Activated gamma-delta T cell (primary cell): ENCODE measurements at regions not wholly inside any gene's neighbourhood (a gene's known extent, or its start where the extent isn't known, plus 50 kb on each side); places are given as distances from the start of the nearest gene placed in this dataset.

Experiments used
- DNase-seq: peaks from one replicate; lab custom pipeline; 2025; lab: John Stamatoyannopoulos, UW

DNA sequence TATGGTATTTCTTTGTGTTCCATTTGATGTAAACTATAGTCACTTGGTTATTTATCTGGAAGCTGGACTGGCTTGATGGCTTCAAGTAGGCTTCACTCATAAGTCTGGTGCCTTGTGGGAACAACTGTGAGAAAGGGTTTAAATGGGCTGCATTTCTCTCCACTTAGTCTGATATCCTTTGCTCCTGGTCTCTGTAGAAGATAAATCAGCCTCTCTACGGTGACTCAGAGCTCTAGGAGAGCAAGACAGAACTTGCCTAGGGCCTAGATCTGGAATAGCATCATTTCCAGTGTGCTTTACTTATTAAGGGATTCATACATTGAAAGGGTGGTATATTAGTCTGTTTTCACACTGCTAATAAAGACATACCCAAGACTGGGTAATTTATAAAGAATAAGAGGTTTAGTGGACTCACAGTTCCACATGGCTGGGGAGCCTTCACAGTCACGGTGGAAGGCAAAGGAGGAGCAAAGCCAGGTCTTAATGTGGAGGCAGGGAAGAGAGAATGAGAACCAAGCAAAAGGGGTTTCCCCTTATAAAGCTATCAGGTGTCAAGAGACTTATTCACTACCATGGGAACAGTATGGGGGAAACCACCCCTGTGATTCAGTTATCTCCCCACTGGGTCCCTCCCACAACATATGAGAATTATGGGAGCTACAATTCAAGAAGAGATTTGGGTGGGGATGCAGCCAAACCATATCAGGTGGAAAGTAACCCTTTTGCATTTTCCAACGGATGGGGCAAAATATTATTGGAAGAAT is 1746.4 kb upstream of the PCDH7 start:
- no peak for DNase-seq

DNA sequence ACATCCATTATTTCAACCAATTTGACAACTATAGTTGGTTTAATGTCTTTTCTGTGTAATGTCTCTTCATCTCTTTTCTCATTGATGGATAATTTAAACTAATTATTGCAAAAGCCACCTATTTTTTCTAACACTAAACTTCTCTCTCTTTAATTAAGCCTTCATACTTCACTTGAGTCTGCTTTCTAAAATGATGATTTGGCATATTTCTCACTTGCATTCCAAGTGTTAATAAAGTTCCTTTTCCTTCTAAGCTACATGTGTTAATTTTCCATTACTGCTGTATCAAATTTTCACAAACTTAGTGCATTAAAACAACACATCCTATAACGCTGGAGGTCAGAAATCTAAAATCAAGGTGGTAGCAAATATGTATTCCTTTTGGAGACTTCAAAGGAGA is 1743.8 kb upstream of the PCDH7 start:
- DNase-seq: no peak

- no peak for DNase-seq
Measured at GRCh38 chr4:29002151-29002550, 1718.0 kb upstream of the PCDH7 start.

DNA sequence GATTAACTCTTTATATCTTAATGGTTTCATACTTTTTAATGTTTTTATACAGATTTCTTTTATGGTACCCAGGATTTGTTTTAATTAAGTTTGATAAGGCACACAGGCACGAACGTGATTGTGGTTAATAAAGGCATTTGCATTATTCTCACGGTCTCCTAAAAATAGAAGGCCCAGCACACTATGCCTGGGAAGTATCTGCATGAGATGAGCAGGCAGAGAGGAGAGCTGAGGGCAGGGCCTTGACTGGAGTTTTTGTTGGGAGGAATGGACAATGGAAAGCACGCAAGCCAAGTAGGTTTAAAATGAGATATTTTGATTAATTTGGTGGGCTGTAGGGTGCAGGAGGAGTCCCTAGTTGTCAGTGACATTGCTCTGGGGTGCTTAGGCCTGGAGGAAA is 1714.3 kb upstream of the PCDH7 start:
- DNase-seq: no peak

GRCh38 chr4:29009908-29010307 is 1710.3 kb upstream of the PCDH7 start:
- no peak for DNase-seq

DNA sequence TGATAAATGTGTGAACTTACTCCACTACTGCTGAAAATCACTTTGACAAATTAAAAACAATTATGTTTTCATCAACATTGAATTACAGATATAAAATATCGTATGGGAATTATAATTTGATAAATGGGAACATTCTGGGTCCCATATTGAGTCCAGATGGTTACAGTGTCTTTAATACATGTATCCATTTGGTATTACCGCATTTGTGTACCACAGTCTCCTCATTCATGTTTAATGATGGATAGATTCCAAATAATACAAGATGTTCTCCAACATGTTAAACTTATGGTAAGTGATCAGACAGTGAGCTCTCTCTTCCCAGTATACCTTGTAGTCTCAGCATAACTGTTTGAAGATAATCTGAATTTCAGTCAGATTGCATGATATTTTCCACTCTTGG is 1706.8 kb upstream of the PCDH7 start:
- no peak for DNase-seq

GRCh38 chr4:29014555-29014954 is 1705.6 kb upstream of the PCDH7 start:
- no peak for DNase-seq

GRCh38 chr4:29033703-29034102 is 1686.5 kb upstream of the PCDH7 start:
- DNase-seq: no peak

DNA sequence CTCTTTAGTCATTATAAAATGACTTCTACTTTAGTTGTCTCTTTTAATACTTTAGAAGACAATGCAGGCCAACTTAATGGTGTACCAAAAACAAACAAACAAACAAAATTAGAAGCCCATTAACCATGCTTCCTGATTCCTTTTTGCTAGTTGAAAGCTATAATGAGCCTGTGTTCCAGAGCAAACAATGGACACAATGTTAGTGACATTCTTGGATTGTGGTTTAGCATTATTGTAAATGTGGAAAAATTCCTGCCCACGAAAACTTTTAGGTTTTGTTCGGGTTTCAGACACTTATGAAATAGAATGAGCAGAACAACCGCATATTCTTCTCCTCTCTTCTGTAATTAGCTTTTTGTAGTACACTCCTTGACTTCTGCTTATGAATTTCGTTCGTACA is 1682.7 kb upstream of the PCDH7 start:
- no peak for DNase-seq

DNA sequence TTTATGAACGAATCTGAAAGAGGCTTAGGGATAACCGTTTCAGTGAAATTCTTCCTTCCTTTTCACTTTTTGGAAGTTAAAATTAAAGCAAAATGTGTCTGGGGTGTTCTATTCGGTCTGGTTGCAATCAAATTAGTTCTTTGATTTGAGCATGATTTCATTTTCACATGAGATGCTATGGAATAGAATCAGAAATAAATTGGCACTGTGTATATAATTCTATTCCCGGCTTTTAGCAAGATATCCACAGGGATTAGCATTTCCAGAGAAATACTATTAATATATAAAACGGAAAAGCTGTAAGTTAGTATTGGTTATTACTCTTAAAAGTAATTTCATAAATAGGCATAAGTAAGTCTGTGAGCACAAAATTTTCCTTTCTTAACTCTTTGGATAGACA is 1676.8 kb upstream of the PCDH7 start:
- no peak for DNase-seq

DNA sequence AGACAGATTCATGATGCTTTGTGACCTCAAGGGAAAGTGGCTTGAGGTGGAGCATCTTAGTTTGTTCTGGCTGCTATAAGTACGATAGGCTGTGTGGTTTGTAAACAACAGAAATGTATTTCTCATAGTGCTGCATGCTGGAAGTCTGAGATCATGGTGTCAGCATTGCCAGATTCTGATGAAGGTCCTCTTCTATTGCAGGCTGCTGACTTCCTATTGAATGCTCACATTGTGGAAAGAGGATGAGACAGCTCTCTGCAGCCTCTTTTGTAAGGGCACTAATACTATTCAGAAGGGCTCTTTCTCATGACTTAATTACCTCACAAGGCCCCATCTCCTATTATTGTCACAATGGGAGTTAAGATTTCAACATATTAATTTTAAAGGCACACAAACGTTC is 1674.0 kb upstream of the PCDH7 start:
- no peak for DNase-seq

GRCh38 chr4:29046781-29047180 is 1673.4 kb upstream of the PCDH7 start:
- DNase-seq: no peak

- peak; percentile 6 for DNase-seq
Measured at GRCh38 chr4:29047341-29048041, 1672.7 kb upstream of the PCDH7 start.

GRCh38 chr4:29051381-29051965 is 1668.7 kb upstream of the PCDH7 start:
- no peak for DNase-seq

DNA sequence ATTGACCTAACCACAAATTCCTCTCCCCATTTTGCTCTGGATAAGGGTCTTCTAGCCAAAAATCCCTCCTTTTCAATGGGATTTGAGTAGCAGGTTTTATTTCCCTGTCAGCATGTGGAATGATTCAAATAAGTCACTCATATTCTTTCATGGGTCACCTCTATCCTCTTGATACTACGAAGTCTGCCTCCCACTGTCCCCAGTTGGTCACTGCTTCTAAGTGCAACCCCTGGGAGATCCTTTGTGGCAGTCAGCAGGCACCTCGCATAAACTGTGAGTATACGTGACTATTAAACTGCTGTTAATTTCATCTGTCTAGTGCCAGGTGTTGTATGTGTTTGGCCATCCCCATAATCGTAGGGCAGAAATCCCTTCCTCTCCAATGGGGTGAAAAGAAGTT is 1667.9 kb upstream of the PCDH7 start:
- no peak for DNase-seq

DNA sequence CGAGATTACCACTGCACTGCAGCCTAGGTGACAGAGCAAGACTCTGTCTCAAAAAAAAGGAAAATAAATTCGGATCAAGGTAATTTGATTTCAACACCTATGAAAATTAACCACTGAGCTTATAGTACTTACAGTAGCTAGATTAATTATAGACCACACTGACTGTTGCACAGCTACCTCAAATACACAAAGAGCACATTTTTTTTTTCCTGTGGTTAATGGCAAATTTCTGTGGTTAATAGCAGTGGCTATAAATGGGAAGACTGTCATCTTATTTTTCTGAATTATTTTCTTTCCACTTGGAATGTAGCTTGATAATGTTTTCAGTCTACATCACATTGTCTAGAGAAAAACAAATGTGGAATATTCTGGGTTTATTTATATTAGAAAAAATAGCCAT is 1661.6 kb upstream of the PCDH7 start:
- DNase-seq: no peak

DNA sequence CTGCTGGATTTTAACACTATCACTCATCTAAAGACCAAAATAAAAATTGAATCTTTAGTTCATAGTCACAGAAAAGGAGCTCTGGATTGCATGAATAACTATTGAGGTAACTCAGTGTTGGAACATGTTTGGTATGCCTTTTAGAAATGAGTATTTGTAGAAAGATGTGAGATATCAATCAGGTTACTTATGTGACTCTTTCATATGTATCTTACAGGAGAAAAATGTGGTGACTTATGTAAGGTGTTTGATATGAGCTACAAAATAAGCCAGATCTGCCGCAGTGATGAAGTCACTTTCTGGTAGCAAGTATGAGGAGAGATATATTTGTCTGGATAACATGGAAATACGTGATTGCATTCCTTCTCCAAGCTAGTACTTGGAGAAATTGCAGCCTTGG is 1653.3 kb upstream of the PCDH7 start:
- no peak for DNase-seq

DNA sequence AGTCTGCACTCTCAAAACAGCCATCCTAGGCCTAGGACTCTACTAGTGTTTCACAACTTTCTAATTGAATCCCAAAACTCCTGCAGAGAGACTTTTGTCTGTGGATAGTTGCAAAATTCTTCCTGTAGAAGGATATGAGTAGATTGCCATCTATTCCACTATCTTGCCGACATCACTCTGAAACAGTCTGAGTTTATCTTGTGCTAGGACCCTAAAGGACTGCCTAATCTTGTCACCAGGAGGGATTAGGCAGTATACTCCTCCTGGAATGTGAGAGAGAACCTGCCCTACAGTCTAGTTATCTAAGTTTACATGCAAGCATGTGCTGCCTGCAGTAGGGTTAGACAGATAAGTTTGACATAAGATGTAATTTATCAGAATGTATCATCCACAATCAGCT is 1646.6 kb upstream of the PCDH7 start:
- DNase-seq: no peak

DNA sequence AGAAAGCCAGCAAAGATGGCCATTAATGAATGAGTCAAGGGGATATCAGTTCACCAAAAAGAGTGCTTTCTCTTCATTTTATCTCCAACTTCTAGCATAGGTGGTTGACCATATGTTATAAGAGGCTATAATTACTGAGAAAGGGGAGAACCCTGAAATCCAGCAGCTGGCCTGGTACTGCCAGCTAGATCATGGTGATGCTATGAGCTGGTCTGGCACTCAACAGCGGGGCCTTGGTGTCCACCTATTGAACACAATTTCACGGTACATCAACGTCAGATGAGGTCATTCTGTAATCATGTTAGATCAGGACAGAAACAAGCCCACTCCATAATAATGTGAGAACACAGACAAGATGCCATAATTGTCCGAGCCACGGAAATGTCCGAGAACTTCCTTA is 1644.8 kb upstream of the PCDH7 start:
- DNase-seq: no peak

- DNase-seq: no peak
Measured at GRCh38 chr4:29079260-29079659, 1640.9 kb upstream of the PCDH7 start.

DNA sequence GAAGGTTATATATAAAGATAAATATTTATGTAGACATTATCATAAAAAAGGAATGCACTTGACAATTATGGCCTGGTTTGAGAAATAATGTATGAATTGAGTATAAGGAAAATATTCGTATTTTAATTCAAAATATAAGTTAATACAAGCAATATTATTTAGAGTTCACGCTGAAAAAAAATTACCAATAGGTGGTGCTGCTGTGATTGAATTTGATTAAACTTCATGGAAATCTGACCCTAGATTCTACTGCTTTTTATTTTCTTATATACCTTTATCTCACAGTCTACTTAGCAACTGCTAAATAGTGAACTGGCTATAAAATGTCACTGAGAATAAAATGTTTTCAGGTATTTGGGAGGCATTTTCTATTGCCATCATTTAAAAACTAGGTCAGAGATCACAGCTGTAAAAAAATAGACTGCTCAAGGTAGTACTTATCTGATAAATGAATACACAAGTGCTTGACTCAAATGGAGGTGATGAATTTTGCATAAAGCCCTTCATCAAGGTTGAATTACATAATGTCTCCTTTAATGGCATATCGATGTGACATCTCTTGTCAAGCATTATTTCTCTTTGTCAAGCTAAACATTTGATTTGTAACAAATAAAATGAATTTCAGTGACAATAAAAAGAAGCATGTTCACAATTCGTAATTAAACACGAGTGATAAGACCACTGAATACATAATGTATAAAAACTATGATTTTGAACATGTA is 1638.8 kb upstream of the PCDH7 start:
- no peak for DNase-seq

DNA sequence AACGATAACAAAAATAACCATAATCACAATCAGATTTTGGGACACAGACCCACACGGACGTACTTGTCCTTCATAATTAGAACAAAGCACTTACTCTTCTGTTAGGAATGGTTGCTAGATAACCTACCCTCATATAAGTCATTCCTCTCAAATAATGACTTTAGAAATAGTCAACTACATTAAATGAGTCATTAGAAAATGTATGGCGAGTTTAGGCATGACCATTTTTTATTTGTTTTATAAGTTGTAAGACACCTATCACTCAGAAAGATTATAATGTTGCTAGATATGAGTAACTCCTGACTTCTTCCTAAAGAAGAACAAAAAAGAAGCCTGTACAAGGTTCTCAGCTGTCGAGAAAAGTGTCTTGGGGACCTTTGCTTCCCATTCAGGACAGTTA is 1637.5 kb upstream of the PCDH7 start:
- DNase-seq: no peak

- DNase-seq: no peak
Measured at GRCh38 chr4:29085748-29086147, 1634.4 kb upstream of the PCDH7 start.
